ENCODE measurements at regions not wholly inside any gene's neighbourhood (a gene's known extent, or its start where the extent isn't known, plus 50 kb on each side); places are given as distances from the start of the nearest gene placed in this dataset.

GRCh38 chr1:11358984-11359383 lies 86.0 kb downstream of the UBIAD1 start:
- no peak for TF ChIP-seq CTCF (IDR thresholded peaks at IDR 0.05; ENCODE audit: insufficient read depth, low read depth, low read length)
- no peak for DNase-seq (ENCODE audit: low read depth)
- no peak overlapping the region for H3K4me3 ChIP-seq (ENCODE audit: low read depth, low read length)

DNA sequence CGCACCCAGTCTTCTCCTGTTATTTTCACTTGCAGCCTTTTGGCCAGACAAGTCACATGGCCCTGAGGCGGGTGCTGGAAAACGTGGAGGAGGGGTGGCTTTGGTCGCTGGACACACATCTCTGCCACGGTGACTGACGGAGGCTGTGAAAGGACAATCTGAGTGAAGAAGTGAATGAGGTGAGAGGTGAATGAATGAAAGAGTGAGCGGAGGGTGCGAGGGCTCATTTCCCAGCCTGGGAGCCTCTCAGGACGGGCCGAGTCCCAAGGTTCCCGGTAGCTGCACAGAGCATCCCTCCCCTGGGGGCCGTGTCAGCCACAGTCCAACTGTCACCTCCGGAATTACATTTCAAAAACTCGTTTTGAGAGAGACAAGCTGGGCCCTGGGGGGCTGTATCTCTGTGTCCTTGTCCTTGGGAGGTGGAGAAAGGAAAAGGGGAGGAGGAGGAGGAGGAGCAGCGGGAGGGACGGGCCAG lies 89.6 kb downstream of the UBIAD1 start:
- no peak overlapping the region for H3K4me3 ChIP-seq (ENCODE audit: low read depth, low read length)
- no peak for TF ChIP-seq CTCF (IDR thresholded peaks at IDR 0.05; ENCODE audit: insufficient read depth, low read depth, low read length)
- DNase-seq (ENCODE audit: low read depth) = no peak

DNA sequence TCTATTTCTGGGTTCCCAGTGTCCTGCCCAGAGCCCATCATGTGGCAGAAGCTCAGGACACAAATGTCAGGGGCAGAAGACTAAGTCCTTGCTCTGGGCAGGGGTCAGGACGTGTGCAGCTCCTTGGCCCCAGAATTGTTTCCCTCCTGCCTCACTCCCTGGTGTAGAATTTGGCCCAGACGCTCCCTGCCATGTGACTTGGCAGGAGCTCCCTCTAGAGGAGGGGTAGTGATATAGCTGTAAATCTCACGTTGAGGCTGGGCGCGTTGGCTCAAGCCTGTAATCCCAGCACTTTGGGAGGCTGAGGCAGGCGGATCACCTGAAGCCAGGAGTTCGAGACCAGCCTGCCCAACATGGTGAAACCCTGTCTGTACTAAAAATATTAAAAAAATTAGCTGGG lies 91.2 kb downstream of the UBIAD1 start:
- no peak overlapping the region for H3K4me3 ChIP-seq (ENCODE audit: low read depth, low read length)
- TF ChIP-seq CTCF (IDR thresholded peaks at IDR 0.05; ENCODE audit: insufficient read depth, low read depth, low read length) = no peak
- DNase-seq (ENCODE audit: low read depth) = no peak

DNA sequence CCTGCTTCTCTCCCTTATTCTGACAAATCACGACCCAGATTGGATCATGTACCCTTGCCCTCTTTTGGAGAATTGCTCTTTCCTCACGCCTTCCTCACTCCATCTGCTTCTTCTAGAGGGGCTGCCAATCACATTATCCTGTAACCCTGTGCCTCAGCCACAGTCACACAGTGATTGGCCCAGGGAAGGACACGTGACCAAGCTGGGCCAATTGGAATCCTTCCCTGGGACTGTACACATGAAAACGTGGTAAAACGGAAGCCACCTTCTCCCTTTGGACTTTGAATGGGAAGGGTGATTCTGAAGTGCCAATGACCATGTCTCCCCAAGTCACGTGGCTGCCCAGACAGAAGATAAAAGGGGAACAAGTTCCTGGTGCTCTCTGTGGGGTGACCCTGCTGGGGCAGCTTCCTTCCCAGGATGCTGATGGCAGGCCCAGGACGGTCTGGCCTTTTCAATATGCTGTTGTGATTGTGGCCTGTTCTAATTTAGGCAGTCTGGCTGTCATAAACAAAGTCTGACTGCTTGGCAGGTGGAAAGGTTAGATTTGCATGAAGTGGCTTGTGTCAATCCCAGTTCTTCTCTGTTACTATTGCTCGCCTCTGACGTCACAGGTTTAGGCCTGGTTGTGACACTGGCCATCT lies 92.9 kb downstream of the UBIAD1 start:
- TF ChIP-seq CTCF (IDR thresholded peaks at IDR 0.05; ENCODE audit: insufficient read depth, low read depth, low read length) = no peak
- DNase-seq (ENCODE audit: low read depth) = no peak
- H3K4me3 ChIP-seq (ENCODE audit: low read depth, low read length) = no peak overlapping the region

DNA sequence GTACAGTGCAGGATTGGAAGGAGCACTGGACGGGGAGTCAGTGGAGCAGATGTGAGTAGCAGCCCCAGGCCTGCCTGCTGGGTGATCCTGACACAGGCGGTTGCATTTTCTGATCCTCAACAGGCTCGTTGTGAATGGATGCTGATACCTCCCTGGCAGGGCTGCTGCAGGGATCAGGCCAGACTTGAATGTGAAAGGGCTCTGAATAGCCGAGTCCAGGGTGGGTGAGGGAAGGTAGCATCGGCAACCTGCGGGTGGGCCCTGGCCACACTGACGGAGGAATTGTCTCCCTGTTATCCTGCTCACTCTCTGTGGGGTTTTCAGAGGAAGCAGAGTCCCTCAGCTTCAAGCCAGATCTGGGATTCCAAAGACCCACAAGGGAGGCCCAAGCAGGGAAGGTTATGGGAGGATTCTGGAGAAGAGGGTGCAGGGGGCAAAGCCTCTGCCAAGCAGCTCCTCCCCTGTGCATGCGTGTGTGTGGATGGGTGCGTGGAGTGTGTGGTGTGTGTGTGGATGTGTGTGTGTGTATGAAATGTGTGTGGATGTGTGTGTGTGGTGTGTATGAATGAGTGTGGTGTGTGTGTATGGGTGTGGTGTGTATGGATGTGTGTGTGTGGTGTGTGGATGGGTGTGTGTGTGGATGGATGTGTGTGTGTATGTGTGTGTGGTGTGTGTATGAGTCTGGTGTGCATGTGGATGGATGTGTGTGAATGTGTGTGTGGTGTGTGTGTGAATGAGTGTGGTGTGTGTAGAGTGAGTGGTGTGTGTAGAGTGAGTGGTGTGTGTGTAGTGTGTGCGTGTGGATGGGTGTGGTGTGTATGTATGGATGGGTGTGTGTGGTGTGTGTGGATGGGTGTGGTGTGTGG lies 100.3 kb downstream of the UBIAD1 start:
- no peak overlapping the region for H3K4me3 ChIP-seq (ENCODE audit: low read depth, low read length)
- no peak for TF ChIP-seq CTCF (IDR thresholded peaks at IDR 0.05; ENCODE audit: insufficient read depth, low read depth, low read length)
- no peak for DNase-seq (ENCODE audit: low read depth)

DNA sequence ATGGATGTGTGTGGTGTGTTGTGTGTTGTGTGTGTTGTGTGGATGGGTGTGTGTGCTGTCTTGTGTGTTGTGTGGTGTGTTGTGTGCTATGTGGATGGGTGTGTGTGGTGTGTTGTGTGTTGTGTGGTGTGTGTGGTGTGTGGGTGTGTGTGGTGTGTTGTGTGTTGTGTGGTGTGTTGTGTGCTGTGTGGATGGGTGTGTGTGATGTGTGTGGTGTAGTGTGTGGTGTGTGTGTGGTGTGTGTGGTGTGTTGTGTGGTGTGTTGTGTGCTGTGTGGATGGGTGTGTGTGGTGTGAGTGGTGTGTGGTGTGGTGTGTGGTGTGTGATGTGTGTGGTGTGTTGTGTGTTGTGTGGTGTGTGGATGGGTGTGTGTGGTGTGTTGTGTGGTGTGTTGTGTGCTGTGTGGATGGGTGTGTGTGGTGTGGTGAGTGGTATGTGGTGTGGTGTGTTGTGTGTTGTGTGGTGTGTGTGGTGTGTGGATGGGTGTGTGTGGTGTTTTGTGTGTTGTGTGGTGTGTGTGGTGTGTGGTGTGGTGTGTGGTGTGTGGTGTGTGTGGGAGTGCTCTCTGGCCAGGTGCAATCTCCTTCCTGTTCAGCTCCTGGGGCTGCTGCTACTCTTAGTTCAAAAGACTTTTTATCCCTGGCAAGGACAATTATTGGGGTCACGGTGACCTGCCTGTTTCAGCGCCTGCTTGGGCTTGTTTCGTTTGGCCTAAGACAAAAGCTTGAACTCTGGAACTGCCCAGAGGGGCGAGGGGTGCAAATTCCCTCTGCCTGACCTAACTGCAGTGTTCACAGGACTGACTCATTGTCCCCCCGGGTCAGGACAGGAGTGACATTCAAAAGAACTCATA lies 101.1 kb downstream of the UBIAD1 start:
- no peak for TF ChIP-seq CTCF (IDR thresholded peaks at IDR 0.05; ENCODE audit: insufficient read depth, low read depth, low read length)
- H3K4me3 ChIP-seq (ENCODE audit: low read depth, low read length) = no peak overlapping the region
- no peak for DNase-seq (ENCODE audit: low read depth)

Measured in fibroblast of villous mesenchyme (primary cell).